ENCODE measurements at regions not wholly inside any gene's neighbourhood (a gene's known extent, or its start where the extent isn't known, plus 50 kb on each side); places are given as distances from the start of the nearest gene placed in this dataset.
"Not testable (repeated sequence)": the region's sequence is repeated elsewhere in the genome, so short reads cannot be mapped to it uniquely, and the experiment has no call there.

DNA sequence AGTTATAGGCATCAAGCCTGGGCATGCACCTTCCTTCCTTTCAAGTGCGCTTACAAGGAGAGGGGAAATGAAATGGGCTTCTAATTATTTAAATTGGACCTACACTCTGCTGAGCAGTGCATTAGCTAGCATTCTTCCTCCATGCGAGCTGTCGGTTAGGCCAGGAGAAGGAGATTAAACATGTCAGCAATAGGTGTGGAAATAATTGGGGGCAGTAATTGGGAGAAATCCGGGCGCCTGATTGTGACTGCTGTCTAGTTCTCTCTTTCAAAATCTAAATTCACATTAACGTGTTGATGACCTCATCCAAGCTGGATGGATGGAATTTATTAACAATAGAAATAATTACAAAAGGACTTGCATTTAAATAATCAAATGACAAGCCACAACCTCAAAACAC lies 86.2 kb upstream of the SEL1L start:
- Mint-ChIP-seq H3K4me1 (no peaks in the 10 kb centered on the region), H3K27me3 (peaks cover 8% of the 10 kb centered on the region), H3K27ac (no peak overlapping the region), H3K36me3 (no peaks in the 10 kb centered on the region), H3K4me3 (no peak overlapping the region), H3K9me3 (peaks cover 0 to 3% (median 0%) of the 10 kb centered on the region in 7 donors)
- no peak overlapping the region for H3K4me3 ChIP-seq (ENCODE audit: low read depth, low read length)
- DNase-seq: no peak
- H3K27ac ChIP-seq (ENCODE audit: insufficient read depth, low read length, poor library complexity, severe bottlenecking): no peak overlapping the region
- H3K4me1 ChIP-seq (ENCODE audit: control insufficient read depth, insufficient read depth, low read length, poor library complexity, severe bottlenecking): no peaks in the 10 kb centered on the region
- no peaks in the 10 kb centered on the region for H3K36me3 ChIP-seq (ENCODE audit: control insufficient read depth, insufficient read depth, low read length)
- no peaks in the 10 kb centered on the region for H3K27me3 ChIP-seq (ENCODE audit: control insufficient read depth, insufficient read depth, low read length)
- no peaks in the 10 kb centered on the region for H3K9me3 ChIP-seq (ENCODE audit: control insufficient read depth in 2 of 2, low read length in 2 of 2)
- no peak for ATAC-seq (ENCODE audit: low read depth in 2 of 2)

GRCh38 chr14:81623771-81624396 lies 90.2 kb upstream of the SEL1L start:
- not testable (repeated sequence) for H3K4me1 ChIP-seq (ENCODE audit: control insufficient read depth, insufficient read depth, low read length, poor library complexity, severe bottlenecking); DNase-seq; H3K9me3 ChIP-seq (ENCODE audit: control insufficient read depth in 2 of 2, low read length in 2 of 2); H3K27me3 Mint-ChIP-seq; H3K4me3 Mint-ChIP-seq; H3K36me3 Mint-ChIP-seq; H3K27ac ChIP-seq (ENCODE audit: insufficient read depth, low read length, poor library complexity, severe bottlenecking); H3K27ac Mint-ChIP-seq; ATAC-seq (ENCODE audit: low read depth in 2 of 2); H3K27me3 ChIP-seq (ENCODE audit: control insufficient read depth, insufficient read depth, low read length); H3K4me1 Mint-ChIP-seq; H3K9me3 Mint-ChIP-seq; H3K36me3 ChIP-seq (ENCODE audit: control insufficient read depth, insufficient read depth, low read length); H3K4me3 ChIP-seq (ENCODE audit: low read depth, low read length)

GRCh38 chr14:81625343-81625742 lies 91.7 kb upstream of the SEL1L start:
- peaks cover 4% of the 10 kb centered on the region for H3K27me3 Mint-ChIP-seq
- H3K36me3 ChIP-seq (ENCODE audit: control insufficient read depth, insufficient read depth, low read length): no peaks in the 10 kb centered on the region
- peaks cover 0 to 3% (median 0%) of the 10 kb centered on the region in 7 donors for H3K9me3 Mint-ChIP-seq
- no peaks in the 10 kb centered on the region for H3K27me3 ChIP-seq (ENCODE audit: control insufficient read depth, insufficient read depth, low read length)
- H3K27ac ChIP-seq (ENCODE audit: insufficient read depth, low read length, poor library complexity, severe bottlenecking): no peak overlapping the region
- H3K4me3 Mint-ChIP-seq: no peak overlapping the region
- H3K36me3 Mint-ChIP-seq: no peaks in the 10 kb centered on the region
- no peaks in the 10 kb centered on the region for H3K4me1 Mint-ChIP-seq
- no peak for ATAC-seq (ENCODE audit: low read depth in 2 of 2)
- H3K9me3 ChIP-seq (ENCODE audit: control insufficient read depth in 2 of 2, low read length in 2 of 2): no peaks in the 10 kb centered on the region
- peak in 1 of 3 donors; percentile 18 for DNase-seq
- H3K27ac Mint-ChIP-seq: no peak overlapping the region
- H3K4me1 ChIP-seq (ENCODE audit: control insufficient read depth, insufficient read depth, low read length, poor library complexity, severe bottlenecking): no peaks in the 10 kb centered on the region
- H3K4me3 ChIP-seq (ENCODE audit: low read depth, low read length): no peak overlapping the region

DNA sequence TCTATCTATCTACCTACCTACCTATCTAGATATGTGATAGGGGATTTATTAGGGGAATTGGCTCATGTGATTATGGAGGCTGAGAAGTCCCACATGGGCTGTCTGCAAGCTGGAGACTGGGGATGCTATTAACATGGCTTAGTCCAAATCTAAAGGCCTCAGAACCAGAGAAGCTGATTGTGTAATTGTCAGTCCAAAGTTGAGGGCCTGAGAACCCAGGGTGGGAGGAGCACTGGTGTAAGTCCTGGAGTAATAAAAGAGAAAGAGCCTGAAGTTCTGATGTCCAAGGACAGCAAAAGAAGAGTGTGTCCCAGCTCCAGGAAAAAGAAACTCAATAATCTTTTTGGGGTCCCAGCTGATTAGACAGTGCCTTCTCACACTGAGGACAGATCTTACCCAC lies 98.5 kb upstream of the SEL1L start:
- H3K36me3 Mint-ChIP-seq: no peaks in the 10 kb centered on the region
- DNase-seq (no peak), ATAC-seq (ENCODE audit: low read depth in 2 of 2) (no peak)
- H3K27ac Mint-ChIP-seq: no peak overlapping the region
- no peak overlapping the region for H3K4me3 ChIP-seq (ENCODE audit: low read depth, low read length)
- no peak overlapping the region for H3K27ac ChIP-seq (ENCODE audit: insufficient read depth, low read length, poor library complexity, severe bottlenecking)
- H3K4me3 Mint-ChIP-seq: no peak overlapping the region
- H3K9me3 ChIP-seq (ENCODE audit: control insufficient read depth in 2 of 2, low read length in 2 of 2): no peaks in the 10 kb centered on the region
- no peaks in the 10 kb centered on the region for H3K4me1 ChIP-seq (ENCODE audit: control insufficient read depth, insufficient read depth, low read length, poor library complexity, severe bottlenecking)
- H3K9me3 Mint-ChIP-seq: peaks cover 0 to 2% (median 0%) of the 10 kb centered on the region in 7 donors
- H3K27me3 Mint-ChIP-seq: peaks cover 5% of the 10 kb centered on the region
- no peaks in the 10 kb centered on the region for H3K4me1 Mint-ChIP-seq
- no peaks in the 10 kb centered on the region for H3K36me3 ChIP-seq (ENCODE audit: control insufficient read depth, insufficient read depth, low read length)
- no peaks in the 10 kb centered on the region for H3K27me3 ChIP-seq (ENCODE audit: control insufficient read depth, insufficient read depth, low read length)

GRCh38 chr14:81633496-81633895 lies 99.8 kb upstream of the SEL1L start:
- Histone ChIP-seq H3K36me3 (ENCODE audit: control insufficient read depth, insufficient read depth, low read length) (no peaks in the 10 kb centered on the region), H3K27me3 (ENCODE audit: control insufficient read depth, insufficient read depth, low read length) (no peaks in the 10 kb centered on the region), H3K4me1 (ENCODE audit: control insufficient read depth, insufficient read depth, low read length, poor library complexity, severe bottlenecking) (no peaks in the 10 kb centered on the region), H3K27ac (ENCODE audit: insufficient read depth, low read length, poor library complexity, severe bottlenecking) (no peak overlapping the region), H3K4me3 (ENCODE audit: low read depth, low read length) (no peak overlapping the region), H3K9me3 (ENCODE audit: control insufficient read depth in 2 of 2, low read length in 2 of 2) (no peaks in the 10 kb centered on the region)
- no peak for ATAC-seq (ENCODE audit: low read depth in 2 of 2)
- Mint-ChIP-seq H3K9me3 (peaks cover 0 to 4% (median 0%) of the 10 kb centered on the region in 7 donors), H3K4me3 (no peak overlapping the region), H3K27me3 (peaks cover 5% of the 10 kb centered on the region), H3K27ac (no peak overlapping the region), H3K36me3 (no peaks in the 10 kb centered on the region), H3K4me1 (no peaks in the 10 kb centered on the region)
- DNase-seq: no peak

GRCh38 chr14:81637639-81638038 lies 104.0 kb upstream of the SEL1L start:
- DNase-seq (no peak), ATAC-seq (ENCODE audit: low read depth in 2 of 2) (no peak)
- no peaks in the 10 kb centered on the region for H3K4me1 Mint-ChIP-seq
- no peaks in the 10 kb centered on the region for H3K36me3 Mint-ChIP-seq
- H3K27ac Mint-ChIP-seq: no peak overlapping the region
- peaks cover 5% of the 10 kb centered on the region for H3K27me3 Mint-ChIP-seq
- H3K9me3 ChIP-seq (ENCODE audit: control insufficient read depth in 2 of 2, low read length in 2 of 2): no peaks in the 10 kb centered on the region
- no peaks in the 10 kb centered on the region for H3K4me1 ChIP-seq (ENCODE audit: control insufficient read depth, insufficient read depth, low read length, poor library complexity, severe bottlenecking)
- peaks cover 0 to 4% (median 0%) of the 10 kb centered on the region in 7 donors for H3K9me3 Mint-ChIP-seq
- no peak overlapping the region for H3K4me3 ChIP-seq (ENCODE audit: low read depth, low read length)
- H3K27me3 ChIP-seq (ENCODE audit: control insufficient read depth, insufficient read depth, low read length): no peaks in the 10 kb centered on the region
- H3K36me3 ChIP-seq (ENCODE audit: control insufficient read depth, insufficient read depth, low read length): no peaks in the 10 kb centered on the region
- H3K27ac ChIP-seq (ENCODE audit: insufficient read depth, low read length, poor library complexity, severe bottlenecking): no peak overlapping the region
- H3K4me3 Mint-ChIP-seq: no peak overlapping the region

- no peak overlapping the region for H3K27ac ChIP-seq (ENCODE audit: insufficient read depth, low read length, poor library complexity, severe bottlenecking)
- Mint-ChIP-seq H3K4me3 (no peak overlapping the region), H3K27me3 (peaks cover 5% of the 10 kb centered on the region), H3K9me3 (peaks cover 0 to 5% (median 0%) of the 10 kb centered on the region in 7 donors), H3K27ac (no peak overlapping the region), H3K36me3 (no peaks in the 10 kb centered on the region), H3K4me1 (no peaks in the 10 kb centered on the region)
- no peaks in the 10 kb centered on the region for H3K36me3 ChIP-seq (ENCODE audit: control insufficient read depth, insufficient read depth, low read length)
- DNase-seq (no peak), ATAC-seq (ENCODE audit: low read depth in 2 of 2) (no peak)
- no peak overlapping the region for H3K4me3 ChIP-seq (ENCODE audit: low read depth, low read length)
- H3K9me3 ChIP-seq (ENCODE audit: control insufficient read depth in 2 of 2, low read length in 2 of 2): no peaks in the 10 kb centered on the region
- no peaks in the 10 kb centered on the region for H3K27me3 ChIP-seq (ENCODE audit: control insufficient read depth, insufficient read depth, low read length)
- H3K4me1 ChIP-seq (ENCODE audit: control insufficient read depth, insufficient read depth, low read length, poor library complexity, severe bottlenecking): no peaks in the 10 kb centered on the region
These were observed 105.1 kb upstream of the SEL1L start for GRCh38 chr14:81638656-81639280.

GRCh38 chr14:81653626-81654025 lies 120.0 kb upstream of the SEL1L start:
- H3K27me3 ChIP-seq (ENCODE audit: control insufficient read depth, insufficient read depth, low read length): no peaks in the 10 kb centered on the region
- no peaks in the 10 kb centered on the region for H3K4me1 ChIP-seq (ENCODE audit: control insufficient read depth, insufficient read depth, low read length, poor library complexity, severe bottlenecking)
- ATAC-seq (ENCODE audit: low read depth in 2 of 2): no peak
- H3K36me3 Mint-ChIP-seq: no peaks in the 10 kb centered on the region
- no peak overlapping the region for H3K4me3 Mint-ChIP-seq
- no peak overlapping the region for H3K27ac ChIP-seq (ENCODE audit: insufficient read depth, low read length, poor library complexity, severe bottlenecking)
- H3K36me3 ChIP-seq (ENCODE audit: control insufficient read depth, insufficient read depth, low read length): no peaks in the 10 kb centered on the region
- no peak overlapping the region for H3K4me3 ChIP-seq (ENCODE audit: low read depth, low read length)
- DNase-seq: no peak
- no peak overlapping the region for H3K27ac Mint-ChIP-seq
- H3K27me3 Mint-ChIP-seq: no peaks in the 10 kb centered on the region
- peaks cover 2 to 7% (median 4%) of the 10 kb centered on the region in 7 donors for H3K9me3 Mint-ChIP-seq
- H3K9me3 ChIP-seq (ENCODE audit: control insufficient read depth in 2 of 2, low read length in 2 of 2): no peaks in the 10 kb centered on the region
- H3K4me1 Mint-ChIP-seq: no peaks in the 10 kb centered on the region
